Endothelial cell of umbilical vein (primary cell): ENCODE measurements at regions not wholly inside any gene's neighbourhood (a gene's known extent, or its start where the extent isn't known, plus 50 kb on each side); places are given as distances from the start of the nearest gene placed in this dataset.

Source experiments
- BruUV-seq: library from RNA; stranded (reverse); fragments of 400-500 nt; replicated peaks from 2 replicates; lab custom pipeline; 2021; lab: Mats Ljungman, UMichigan
- CTCF ChIA-PET: fragments of 300-600, 350-600 bp; sonication (Branson Sonifier 250); formaldehyde crosslinking; loops from one replicate; lab custom pipeline; 2021; ENCODE audit warnings: antibody characterized with exemption, inconsistent platforms; lab: Charles Lee
- POLR2A ChIA-PET: fragments of 300-600, 350-600 bp; sonication (Branson Sonifier 250); formaldehyde crosslinking; loops from one replicate; lab custom pipeline; 2021; ENCODE audit warnings: antibody characterized with exemption, inconsistent platforms; lab: Charles Lee
- DNase-seq: peaks from one replicate; pipeline ENCODE4 v3.0.0-alpha.2; 2011; ENCODE audit warnings: low read depth, low spot score
- FAIRE-seq: peaks from 2 replicates; lab custom pipeline; 2011; peaks lifted over from hg19 to GRCh38; lab: Jason Lieb, UNC
- H2AFZ ChIP-seq: 2 replicates; pipeline ENCODE4 v1.6.0; 2012; ENCODE audit warnings: low read depth, low read length, control low read depth, inconsistent platforms
- H3K27ac ChIP-seq: 2 replicates; pipeline ENCODE4 v1.5.1; 2011; ENCODE audit warnings: low read depth, mild to moderate bottlenecking, control low read depth, low read length, moderate library complexity; ENCODE audit not compliant: insufficient read depth
- H3K27me3 ChIP-seq, 2 experiments: 2 replicates each; pipeline versions ENCODE4 v1.6.0 to v1.6.1; 2011; ENCODE audit warnings: low read length in 2 of 2, mixed read lengths in 1 of 2; ENCODE audit not compliant: control insufficient read depth in 2 of 2, insufficient read depth in 2 of 2
- H3K36me3 ChIP-seq, 2 experiments: 2 replicates in 1 of 2; 3 replicates in 1 of 2; pipeline ENCODE4 v1.5.1; 2011; ENCODE audit warnings: low read length in 2 of 2, mild to moderate bottlenecking in 1 of 2, moderate library complexity in 1 of 2; ENCODE audit not compliant: control insufficient read depth in 2 of 2, insufficient read depth in 2 of 2; ENCODE audit errors: extremely low read depth in 1 of 2
- H3K4me1 ChIP-seq: 3 replicates; pipeline ENCODE4 v1.5.1; 2011; ENCODE audit warnings: mild to moderate bottlenecking, low read length; ENCODE audit not compliant: control insufficient read depth, insufficient read depth; ENCODE audit errors: extremely low read depth
- H3K4me2 ChIP-seq: 2 replicates; pipeline ENCODE4 v1.6.1; 2011; ENCODE audit warnings: low read length, control low read depth, mixed read lengths; ENCODE audit not compliant: insufficient read depth
- H3K4me3 ChIP-seq, 3 experiments: fragments of 200-600 bp in 1 of 3; sonication (generic), shearing (Covaris generic) in 1 of 3; replicated peaks in 1 of 3; 2 replicates each; pipeline ENCODE4 v1.5.1; 2011 to 2016; ENCODE audit warnings: control low read depth in 3 of 3, low read length in 3 of 3, mild to moderate bottlenecking in 2 of 3, inconsistent platforms in 1 of 3, low read depth in 1 of 3, moderate library complexity in 1 of 3; ENCODE audit not compliant: insufficient read depth in 1 of 3
- H3K79me2 ChIP-seq: 2 replicates; pipeline ENCODE4 v1.6.0; 2012; ENCODE audit warnings: low read length, inconsistent platforms; ENCODE audit not compliant: control insufficient read depth, insufficient read depth
- H3K9ac ChIP-seq: replicated peaks from 2 replicates; pipeline ENCODE3; 2011; ENCODE audit warnings: low read length, control low read depth; ENCODE audit not compliant: insufficient read depth; ENCODE audit errors: extremely low read depth
- H3K9me1 ChIP-seq: replicated peaks from 3 replicates; pipeline ENCODE4 v1.6.0; 2011; ENCODE audit warnings: mild to moderate bottlenecking, low read length; ENCODE audit not compliant: control insufficient read depth, insufficient read depth; ENCODE audit errors: extremely low read depth
- H3K9me3 ChIP-seq: replicated peaks from 2 replicates; pipeline ENCODE4 v1.5.1; 2012; ENCODE audit warnings: low read length, inconsistent platforms; ENCODE audit not compliant: control insufficient read depth, insufficient read depth
- H4K20me1 ChIP-seq: replicated peaks from 2 replicates; pipeline ENCODE3; 2011; ENCODE audit warnings: mild to moderate bottlenecking, low read length; ENCODE audit not compliant: control insufficient read depth, insufficient read depth; ENCODE audit errors: extremely low read depth
- EZH2 ChIP-seq: IDR thresholded peaks from 2 replicates; pipeline ENCODE4 v1.6.1; 2012; ENCODE audit warnings: borderline replicate concordance, low read depth, mild to moderate bottlenecking, moderate library complexity, low read length, inconsistent platforms; ENCODE audit not compliant: severe bottlenecking
- FOS ChIP-seq: IDR thresholded peaks from 2 replicates; pipeline ENCODE4 v1.6.1; 2011; ENCODE audit warnings: mild to moderate bottlenecking, low read length, moderate library complexity, borderline replicate concordance; ENCODE audit not compliant: insufficient read depth
- GATA2 ChIP-seq: IDR thresholded peaks from 2 replicates; pipeline ENCODE4 v1.7.0; 2011; ENCODE audit warnings: low read depth, mild to moderate bottlenecking, moderate library complexity, mixed read lengths, low read length; ENCODE audit not compliant: insufficient read length, insufficient read depth
- JUN ChIP-seq: IDR thresholded peaks from 2 replicates; pipeline ENCODE4 v1.6.1; 2011; ENCODE audit warnings: borderline replicate concordance, low read depth; ENCODE audit not compliant: insufficient read length, insufficient read depth
- MYC ChIP-seq: IDR thresholded peaks from one replicate; pipeline ENCODE4 v1.6.1; 2011; ENCODE audit warnings: mild to moderate bottlenecking, low read depth, low read length
- POLR2A ChIP-seq: IDR thresholded peaks from 2 replicates; pipeline ENCODE4 v1.6.1; 2012; ENCODE audit warnings: low read depth, mild to moderate bottlenecking, control low read depth, low read length
- POLR2AphosphoS5 ChIP-seq: IDR thresholded peaks from 2 replicates; pipeline ENCODE4 v1.6.1; 2012; ENCODE audit warnings: low read depth, mild to moderate bottlenecking, control low read depth, low read length, moderate library complexity; ENCODE audit not compliant: insufficient read depth
- dilution Hi-C: fragments of 300-500 bp; cut with MboI; formaldehyde crosslinking; loops from one replicate; pipeline ENCODE4 v1.15.0; 2019; ENCODE audit warnings: low sequenced_read_pairs; ENCODE audit not compliant: extremely low pct_ligation_motif_present
- intact Hi-C: fragments of 100-400 bp; cut with micrococcal nuclease; formaldehyde crosslinking; loops from one replicate; pipeline ENCODE4 v1.10.0; 2022
- TF ChIP-seq, protein P1 (sequence below): IDR thresholded peaks from 2 replicates; pipeline ENCODE4 v1.6.1; 2011; ENCODE audit not compliant: insufficient read depth, insufficient read length
- TF ChIP-seq, protein P2 (sequence below), 2 donors: IDR thresholded peaks; 1 replicate in 1 of 2; 2 replicates in 1 of 2; pipeline ENCODE4 v1.5.1; 2011; ENCODE audit warnings: low read length in 2 of 2, mild to moderate bottlenecking in 2 of 2, moderate library complexity in 2 of 2, control low read depth in 1 of 2, inconsistent platforms in 1 of 2, low read depth in 1 of 2; ENCODE audit not compliant: insufficient read depth in 1 of 2; ENCODE audit errors: extremely low read depth in 1 of 2

DNA sequence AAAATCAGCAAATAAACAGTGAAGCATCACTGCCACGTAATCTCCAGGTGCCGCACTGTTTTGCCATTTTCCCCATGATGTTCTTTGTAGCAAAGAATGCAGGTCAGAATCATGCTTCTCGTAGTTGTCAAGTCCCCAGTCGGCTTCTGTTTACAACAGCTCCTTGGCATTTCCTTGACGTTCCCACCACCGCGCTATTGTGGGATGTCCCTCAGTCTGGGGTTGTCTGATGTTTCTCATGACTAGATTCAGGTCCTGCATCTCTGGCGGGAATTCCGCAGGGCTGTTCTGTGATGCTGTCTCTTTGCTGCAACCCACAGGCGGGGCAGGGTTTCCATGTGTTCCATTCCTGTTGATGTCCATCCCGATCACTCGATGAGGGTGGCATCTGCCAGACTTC lies 117.9 kb upstream of the SMAD3 start:
- ChIA-PET POLR2A (no interaction called here), CTCF (interaction anchor here (0.9 to 3.2 kb wide), 22 partner anchors 16 to 889 kb away, joined by 3 to 68 read pairs (median 8); partner anchors contain the start of gene SMAD3)
- dilution Hi-C loops (loop anchor here (25.0 kb wide), 1 partner anchor 490 kb away; no protein-coding TSS in a partner anchor), intact Hi-C loops (loop anchor here (5.0 kb wide), 3 partner anchors 160 to 305 kb away; partner anchors contain the start of genes AAGAB and IQCH)
- no peaks in the 10 kb centered on the region for H3K9me1 ChIP-seq
- H3K27me3 ChIP-seq: no peaks in the 10 kb centered on the region
- no peak overlapping the region for H3K27ac ChIP-seq
- H3K9me3 ChIP-seq: no peaks in the 10 kb centered on the region
- peaks cover 4% of the 10 kb centered on the region for H3K4me1 ChIP-seq
- no peaks in the 10 kb centered on the region for H3K36me3 ChIP-seq
- no peak overlapping the region for H3K4me3 ChIP-seq
- FAIRE-seq: no peak
- H4K20me1 ChIP-seq: no peaks in the 10 kb centered on the region
- H3K79me2 ChIP-seq: no peaks in the 10 kb centered on the region
- no peak overlapping the region for H2AFZ ChIP-seq
- no peak overlapping the region for H3K4me2 ChIP-seq
- no TSS peak for BruUV-seq
- no peak overlapping the region for H3K9ac ChIP-seq
- DNase-seq: no peak
- no peak for TF ChIP-seq MYC

DNA sequence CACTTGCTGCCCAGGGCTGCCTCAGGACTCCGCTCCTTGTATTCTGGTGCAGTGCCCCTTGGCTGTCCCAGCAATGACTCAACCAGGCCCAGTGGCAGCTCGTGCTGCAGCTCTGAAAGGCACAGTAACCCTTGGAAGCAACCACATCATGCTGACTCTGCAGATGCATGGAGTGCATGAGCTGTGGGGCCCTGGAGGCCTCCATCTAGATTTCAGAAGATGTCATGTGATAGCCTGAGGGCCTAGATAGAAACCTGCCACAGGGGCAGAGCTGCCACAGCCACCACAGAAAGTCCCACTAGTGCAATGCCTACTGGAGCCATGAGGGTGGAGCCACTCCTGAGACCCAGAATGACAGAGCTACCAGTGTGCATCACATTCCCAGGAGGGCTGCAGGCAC lies 117.1 kb upstream of the SMAD3 start:
- no peaks in the 10 kb centered on the region for H3K79me2 ChIP-seq
- peaks cover 4% of the 10 kb centered on the region for H3K4me1 ChIP-seq
- intact Hi-C loops: loop anchor here (5.0 kb wide), 3 partner anchors 159 to 304 kb away; partner anchors contain the start of genes AAGAB and IQCH
- dilution Hi-C loops: loop anchor here (25.0 kb wide), 1 partner anchor 489 kb away; no protein-coding TSS in a partner anchor
- no peaks in the 10 kb centered on the region for H3K36me3 ChIP-seq
- no peak for FAIRE-seq
- no peaks in the 10 kb centered on the region for H3K9me1 ChIP-seq
- TF ChIP-seq GATA2: no peak
- TF ChIP-seq, protein P1, sequence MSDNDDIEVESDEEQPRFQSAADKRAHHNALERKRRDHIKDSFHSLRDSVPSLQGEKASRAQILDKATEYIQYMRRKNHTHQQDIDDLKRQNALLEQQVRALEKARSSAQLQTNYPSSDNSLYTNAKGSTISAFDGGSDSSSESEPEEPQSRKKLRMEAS: no peak
- no peak for TF ChIP-seq POLR2A
- no peak for TF ChIP-seq JUN
- no peak for TF ChIP-seq POLR2AphosphoS5
- no peak for TF ChIP-seq EZH2
- no peak for TF ChIP-seq MYC
- no peak for TF ChIP-seq FOS
- TF ChIP-seq, protein P2, sequence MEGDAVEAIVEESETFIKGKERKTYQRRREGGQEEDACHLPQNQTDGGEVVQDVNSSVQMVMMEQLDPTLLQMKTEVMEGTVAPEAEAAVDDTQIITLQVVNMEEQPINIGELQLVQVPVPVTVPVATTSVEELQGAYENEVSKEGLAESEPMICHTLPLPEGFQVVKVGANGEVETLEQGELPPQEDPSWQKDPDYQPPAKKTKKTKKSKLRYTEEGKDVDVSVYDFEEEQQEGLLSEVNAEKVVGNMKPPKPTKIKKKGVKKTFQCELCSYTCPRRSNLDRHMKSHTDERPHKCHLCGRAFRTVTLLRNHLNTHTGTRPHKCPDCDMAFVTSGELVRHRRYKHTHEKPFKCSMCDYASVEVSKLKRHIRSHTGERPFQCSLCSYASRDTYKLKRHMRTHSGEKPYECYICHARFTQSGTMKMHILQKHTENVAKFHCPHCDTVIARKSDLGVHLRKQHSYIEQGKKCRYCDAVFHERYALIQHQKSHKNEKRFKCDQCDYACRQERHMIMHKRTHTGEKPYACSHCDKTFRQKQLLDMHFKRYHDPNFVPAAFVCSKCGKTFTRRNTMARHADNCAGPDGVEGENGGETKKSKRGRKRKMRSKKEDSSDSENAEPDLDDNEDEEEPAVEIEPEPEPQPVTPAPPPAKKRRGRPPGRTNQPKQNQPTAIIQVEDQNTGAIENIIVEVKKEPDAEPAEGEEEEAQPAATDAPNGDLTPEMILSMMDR (IDR thresholded peaks at IDR 0.05; ENCODE audit: extremely low read depth in 1 of 2, insufficient read depth in 1 of 2, low read depth in 1 of 2, low read length in 2 of 2): no peak
- no peaks in the 10 kb centered on the region for H3K9me3 ChIP-seq
- H3K9ac ChIP-seq: no peak overlapping the region
- POLR2A ChIA-PET: no interaction called here
- CTCF ChIA-PET: interaction anchor here (0.9 to 3.2 kb wide), 8 partner anchors 74 to 888 kb away, joined by 3 to 34 read pairs (median 4); partner anchors contain the start of gene SMAD3
- H3K4me3 ChIP-seq: no peak overlapping the region
- no peak overlapping the region for H3K4me2 ChIP-seq
- H4K20me1 ChIP-seq: no peaks in the 10 kb centered on the region
- BruUV-seq: no TSS peak
- H2AFZ ChIP-seq: no peak overlapping the region
- H3K27me3 ChIP-seq: no peaks in the 10 kb centered on the region
- DNase-seq: no peak
- H3K27ac ChIP-seq: no peak overlapping the region
